GM12878 (cell line): ENCODE measurements at regions not wholly inside any gene's neighbourhood (a gene's known extent, or its start where the extent isn't known, plus 50 kb on each side); places are given as distances from the start of the nearest gene placed in this dataset.

ENCODE experiments used
- ATAC-seq: fragments of 200-7000 bp; cut with Tn5 transposase; 3 replicates; pipeline ENCODE4 v1.9.1; 2020; ENCODE audit warnings: mild to moderate bottlenecking, moderate library complexity
- BruUV-seq: library from RNA; stranded (reverse); fragments of 400-500 nt; replicated peaks from 2 replicates; lab custom pipeline; 2021; lab: Mats Ljungman, UMichigan
- CTCF ChIA-PET: fragments of 300-600 bp; sonication (Branson Sonifier 250); formaldehyde crosslinking; extraction: SDS; loops from one replicate; lab custom pipeline; 2021; ENCODE audit warnings: inconsistent platforms; lab: Yijun Ruan, JAX
- POLR2A ChIA-PET: fragments of 350-600 bp; formaldehyde crosslinking; extraction: SDS; loops from one replicate; lab custom pipeline; 2021; ENCODE audit warnings: inconsistent platforms; lab: Charles Lee
- RAD21 ChIA-PET: fragments of 300-600 bp; sonication (Branson Sonifier 250); formaldehyde crosslinking; loops from one replicate; lab custom pipeline; 2023; ENCODE audit warnings: antibody characterized with exemption; ENCODE audit not compliant: unreplicated experiment; lab: Charles Lee
- SMC1A ChIA-PET: fragments of 300-600 bp; sonication (Branson Sonifier 250); formaldehyde crosslinking; loops from one replicate; lab custom pipeline; 2023; ENCODE audit not compliant: unreplicated experiment, uncharacterized antibody; lab: Charles Lee
- DNase-seq: peaks from one replicate; pipeline ENCODE4 v3.0.0-alpha.2; 2011; ENCODE audit warnings: low read depth, low spot score
- FAIRE-seq: peaks from 3 replicates; lab custom pipeline; 2011; peaks lifted over from hg19 to GRCh38; lab: Jason Lieb, UNC
- H2AFZ ChIP-seq: 2 replicates; pipeline ENCODE4 v1.6.0; 2011; ENCODE audit warnings: low read depth, low read length, control low read depth; ENCODE audit not compliant: control insufficient read depth
- H3K27ac ChIP-seq: 2 replicates; pipeline ENCODE4 v1.5.1; 2011; ENCODE audit warnings: control low read depth; ENCODE audit not compliant: control insufficient read depth, insufficient read depth
- H3K27me3 ChIP-seq, 2 experiments: replicated peaks in 1 of 2; 2 replicates each; pipeline versions ENCODE4 v1.6.0 to v1.6.1; 2011; ENCODE audit warnings: low read length in 1 of 2; ENCODE audit not compliant: control insufficient read depth in 2 of 2, insufficient read depth in 2 of 2
- H3K36me3 ChIP-seq, 2 experiments: 2 replicates each; pipeline ENCODE4 v1.5.1; 2011; ENCODE audit warnings: low read length in 1 of 2; ENCODE audit not compliant: control insufficient read depth in 2 of 2, insufficient read depth in 2 of 2
- H3K4me1 ChIP-seq: 2 replicates; pipeline ENCODE4 v1.6.1; 2011; ENCODE audit warnings: mild to moderate bottlenecking, low read length, moderate library complexity, mixed read lengths; ENCODE audit not compliant: control insufficient read depth, insufficient read depth
- H3K4me2 ChIP-seq: 2 replicates; pipeline ENCODE4 v1.6.0; 2011; ENCODE audit warnings: control low read depth; ENCODE audit not compliant: control insufficient read depth, insufficient read depth
- H3K4me3 ChIP-seq: fragments of 200-600 bp; sonication (generic); 2 replicates; pipeline ENCODE4 v1.5.1; 2016
- H3K79me2 ChIP-seq: 2 replicates; pipeline ENCODE4 v1.6.0; 2011; ENCODE audit warnings: low read length; ENCODE audit not compliant: control insufficient read depth, insufficient read depth
- H3K9ac ChIP-seq: 2 replicates; pipeline ENCODE4 v1.8.0; 2011; ENCODE audit warnings: low read length, control low read depth, mixed read lengths; ENCODE audit not compliant: control insufficient read depth, insufficient read depth
- H3K9me3 ChIP-seq: replicated peaks from 3 replicates; pipeline ENCODE4 v1.5.1; 2011; ENCODE audit warnings: mild to moderate bottlenecking, low read length; ENCODE audit not compliant: control insufficient read depth, insufficient read depth
- H4K20me1 ChIP-seq: 2 replicates; pipeline ENCODE4 v1.6.0; 2011; ENCODE audit not compliant: control insufficient read depth, insufficient read depth
- POLR2AphosphoS5 ChIP-seq: IDR thresholded peaks from 2 replicates; pipeline ENCODE4 v1.6.1; 2011; ENCODE audit warnings: mild to moderate bottlenecking, low read length, inconsistent platforms
- REST ChIP-seq: IDR thresholded peaks from 2 replicates; pipeline ENCODE4 v1.6.1; 2012; ENCODE audit warnings: mild to moderate bottlenecking, low read depth, low read length
- WGBS: methylation state at CpG from one replicate; pipeline ENCODE4 v1.1.6; 2016; ENCODE audit warnings: low lambda C conversion rate; ENCODE audit not compliant: insufficient replicate concordance, insufficient coverage; ENCODE audit errors: missing lambda C conversion rate; 5-methylcytosine and 5-hydroxymethylcytosine counted together
- in situ Hi-C: fragments of 300-500 bp; cut with MboI; formaldehyde crosslinking; loops from 9 replicates; pipeline ENCODE4 v1.14.3; 2018; ENCODE audit warnings: mixed read lengths
- intact Hi-C: fragments of 100-400 bp; cut with micrococcal nuclease; formaldehyde crosslinking; loops from one replicate; pipeline ENCODE4 v1.14.2; 2022; ENCODE audit not compliant: unreplicated experiment

- in situ Hi-C loops, result no loop called here
- TF ChIP-seq REST (no peak), POLR2AphosphoS5 (no peak)
- H3K4me2 ChIP-seq, result no peak overlapping the region
- H3K79me2 ChIP-seq, result no peaks in the 10 kb centered on the region
- intact Hi-C loops, result no loop called here
- CTCF ChIA-PET, result interaction anchor here (1.2 kb wide), 1 partner anchor 12 kb away, joined by 3 read pairs; no protein-coding TSS in a partner anchor
- H2AFZ ChIP-seq, result no peak overlapping the region
- no peak for DNase-seq
- no peaks in the 10 kb centered on the region for H4K20me1 ChIP-seq
- ATAC-seq, result no peak
- H3K4me1 ChIP-seq, result peaks cover 3% of the 10 kb centered on the region; the same call in 1 of the 2 replicates
- BruUV-seq, result no TSS peak
- FAIRE-seq, result no peak
- no peak overlapping the region for H3K27ac ChIP-seq
- 44% methylated on average over 1 of the region's 1 CpG for WGBS
- H3K9me3 ChIP-seq, result no peaks in the 10 kb centered on the region
- H3K27me3 ChIP-seq, result no peaks in the 10 kb centered on the region
- no peaks in the 10 kb centered on the region for H3K36me3 ChIP-seq
- POLR2A ChIA-PET, result interaction anchor here (1.2 kb wide), 1 partner anchor 22 kb away, joined by 3 read pairs; no protein-coding TSS in a partner anchor
- H3K4me3 ChIP-seq, result no peak overlapping the region
- RAD21 ChIA-PET, result interaction anchor here (1.2 to 1.8 kb wide), 3 partner anchors 20 to 26 kb away, joined by 3 to 5 read pairs (median 3); no protein-coding TSS in a partner anchor
- SMC1A ChIA-PET, result interaction anchor here (0.6 to 1.3 kb wide), 4 partner anchors 11 to 127 kb away, joined by 3 to 4 read pairs (median 3); no protein-coding TSS in a partner anchor
- no peak overlapping the region for H3K9ac ChIP-seq
These were observed 79.2 kb upstream of the SCEL start for GRCh38 chr13:77456271-77456670.
